ENCODE measurements at regions not wholly inside any gene's neighbourhood (a gene's known extent, or its start where the extent isn't known, plus 50 kb on each side); places are given as distances from the start of the nearest gene placed in this dataset.
A peak's percentile ranks its signal among the peaks of the same experiment; 100 is the strongest.

- no peak for TF ChIP-seq CTCF (IDR thresholded peaks at IDR 0.05; ENCODE audit: low read depth, low read length, missing input control)
- no peak for TF ChIP-seq GABPA (IDR thresholded peaks at IDR 0.05 in 1 of 2, conservative IDR thresholded peaks at IDR 0.05 in 1 of 2)
- peak in 1 of 2 donors; percentile 37 for TF ChIP-seq JUND (IDR thresholded peaks at IDR 0.05)
- peak; percentile 16 for TF ChIP-seq REST (IDR thresholded peaks at IDR 0.05)
- TF ChIP-seq TAF1 (conservative IDR thresholded peaks at IDR 0.05): no peak
- TF ChIP-seq RAD21 (IDR thresholded peaks at IDR 0.05): no peak
- TF ChIP-seq SP1 (IDR thresholded peaks at IDR 0.05): no peak
- TF ChIP-seq ATF3 (IDR thresholded peaks at IDR 0.05): no peak
- no peak for TF ChIP-seq EGR1 (IDR thresholded peaks at IDR 0.05; ENCODE audit: low read depth in 2 of 2)
- no peak for TF ChIP-seq YY1 (IDR thresholded peaks at IDR 0.05)
- no peak for TF ChIP-seq MAX (IDR thresholded peaks at IDR 0.05)
Measured at GRCh38 chr22:34001701-34002466, 81.6 kb upstream of the LARGE1 start.
